Chondrocyte (in vitro differentiated cells): ENCODE measurements at regions not wholly inside any gene's neighbourhood (a gene's known extent, or its start where the extent isn't known, plus 50 kb on each side); places are given as distances from the start of the nearest gene placed in this dataset.
"Not testable (repeated sequence)": the region's sequence is repeated elsewhere in the genome, so short reads cannot be mapped to it uniquely, and the experiment has no call there.

Experiments used
- DNase-seq: peaks from one replicate; pipeline ENCODE4 v3.0.0; 2021; ENCODE audit warnings: mixed read lengths, low spot score
- H3K27ac Mint-ChIP-seq: one replicate; pipeline ENCODE4 v1.8.0; 2021; ENCODE audit warnings: mild to moderate bottlenecking, moderate library complexity, mixed read lengths; ENCODE audit not compliant: unreplicated experiment
- H3K27me3 Mint-ChIP-seq: 2 replicates; pipeline ENCODE4 v1.8.0; 2021; ENCODE audit warnings: low read depth, mixed read lengths
- H3K36me3 Mint-ChIP-seq: 2 replicates; pipeline ENCODE4 v1.8.0; 2021; ENCODE audit warnings: low read depth, mixed read lengths
- H3K4me1 Mint-ChIP-seq: 2 replicates; pipeline ENCODE4 v1.8.0; 2021; ENCODE audit warnings: low read depth, mild to moderate bottlenecking, mixed read lengths
- H3K4me3 Mint-ChIP-seq: one replicate; pipeline ENCODE4 v1.8.0; 2021; ENCODE audit warnings: mild to moderate bottlenecking, moderate library complexity, mixed read lengths; ENCODE audit not compliant: unreplicated experiment
- H3K9me3 Mint-ChIP-seq: 2 replicates; pipeline ENCODE4 v1.8.0; 2021; ENCODE audit warnings: low read depth, mixed read lengths
- CTCF ChIP-seq: fragments of 200-600 bp; sonication (generic); IDR thresholded peaks from 2 replicates; pipeline ENCODE4 v1.5.0; 2021; ENCODE audit warnings: antibody characterized with exemption, mild to moderate bottlenecking, moderate library complexity

- H3K4me3 Mint-ChIP-seq: no peak overlapping the region
- no peak for TF ChIP-seq CTCF
- no peak for DNase-seq
- peaks cover 2% of the 10 kb centered on the region for H3K36me3 Mint-ChIP-seq
- H3K27ac Mint-ChIP-seq: no peak overlapping the region
- H3K27me3 Mint-ChIP-seq: peaks cover 18% of the 10 kb centered on the region
- peaks cover 12% of the 10 kb centered on the region for H3K9me3 Mint-ChIP-seq
- H3K4me1 Mint-ChIP-seq: no peaks in the 10 kb centered on the region
Observed at GRCh38 chr3:14016900-14017475, 107.7 kb downstream of the CHCHD4 start.

- peaks cover 8% of the 10 kb centered on the region for H3K4me1 Mint-ChIP-seq
- peaks cover 3% of the 10 kb centered on the region for H3K9me3 Mint-ChIP-seq
- H3K4me3 Mint-ChIP-seq: no peak overlapping the region
- peaks cover 5% of the 10 kb centered on the region for H3K27me3 Mint-ChIP-seq
- TF ChIP-seq CTCF: no peak
- no peaks in the 10 kb centered on the region for H3K36me3 Mint-ChIP-seq
- H3K27ac Mint-ChIP-seq: no peak overlapping the region
- DNase-seq: no peak
Observed at GRCh38 chr3:14007006-14007405, 117.7 kb downstream of the CHCHD4 start.

GRCh38 chr3:14001136-14001535 lies 121.3 kb upstream of the WNT7A start:
- Mint-ChIP-seq H3K4me1 (peaks cover 21% of the 10 kb centered on the region), H3K36me3 (no peaks in the 10 kb centered on the region), H3K9me3 (no peaks in the 10 kb centered on the region), H3K27me3 (no peaks in the 10 kb centered on the region), H3K4me3 (no peak overlapping the region), H3K27ac (peak overlapping the region; percentile 85)
- no peak for TF ChIP-seq CTCF
- no peak for DNase-seq

- Mint-ChIP-seq H3K4me1 (peaks cover 15% of the 10 kb centered on the region), H3K27ac (peak overlapping the region; percentile 85), H3K9me3 (peaks cover 4% of the 10 kb centered on the region), H3K36me3 (peaks cover 3% of the 10 kb centered on the region), H3K27me3 (no peaks in the 10 kb centered on the region), H3K4me3 (no peak overlapping the region)
- no peak for TF ChIP-seq CTCF
- no peak for DNase-seq
Observed at GRCh38 chr3:14000556-14000955, 120.7 kb upstream of the WNT7A start.

GRCh38 chr3:13998831-13999230 lies 119.0 kb upstream of the WNT7A start:
- Mint-ChIP-seq H3K27ac (no peak overlapping the region), H3K27me3 (no peaks in the 10 kb centered on the region), H3K36me3 (peaks cover 3% of the 10 kb centered on the region), H3K9me3 (peaks cover 10% of the 10 kb centered on the region), H3K4me3 (no peak overlapping the region), H3K4me1 (peaks cover 15% of the 10 kb centered on the region)
- DNase-seq: no peak
- no peak for TF ChIP-seq CTCF

GRCh38 chr3:13995216-13995615 lies 115.3 kb upstream of the WNT7A start:
- not testable (repeated sequence) for H3K27me3 Mint-ChIP-seq, H3K4me1 Mint-ChIP-seq
- peaks cover 15% of the 10 kb centered on the region for H3K9me3 Mint-ChIP-seq

GRCh38 chr3:13988925-13989324 lies 109.1 kb upstream of the WNT7A start:
- not testable (repeated sequence) for H3K27me3 Mint-ChIP-seq

More at GRCh38 chr3:13995216-13995615, 115.3 kb upstream of the WNT7A start:
- not testable (repeated sequence) for DNase-seq, H3K36me3 Mint-ChIP-seq, H3K4me3 Mint-ChIP-seq, H3K27ac Mint-ChIP-seq

More at GRCh38 chr3:13988925-13989324, 109.1 kb upstream of the WNT7A start:
- not testable (repeated sequence) for H3K36me3 Mint-ChIP-seq, H3K4me3 Mint-ChIP-seq, H3K4me1 Mint-ChIP-seq, H3K27ac Mint-ChIP-seq, DNase-seq
- H3K9me3 Mint-ChIP-seq: peaks cover 24% of the 10 kb centered on the region
